Thyroid gland (tissue), 4 donors: ENCODE measurements at regions not wholly inside any gene's neighbourhood (a gene's known extent, or its start where the extent isn't known, plus 50 kb on each side); places are given as distances from the start of the nearest gene placed in this dataset.

Experiments used
- CTCF ChIP-seq, 6 experiments: fragments of 200-600 bp in 3 of 6; fragments of 450-650 bp in 3 of 6; sonication (generic) in 3 of 6; IDR thresholded peaks; one replicate each; pipeline ENCODE4 v1.5.1; 2016 to 2019; ENCODE audit warnings: antibody characterized with exemption in 6 of 6, mild to moderate bottlenecking in 2 of 6, inconsistent platforms in 1 of 6, moderate library complexity in 1 of 6
- POLR2A ChIP-seq, 2 donors: fragments of 450-650 bp; IDR thresholded peaks; one replicate each; pipeline ENCODE4 v1.6.1; 2017; ENCODE audit warnings: antibody characterized with exemption in 2 of 2, mild to moderate bottlenecking in 2 of 2, moderate library complexity in 1 of 2

- no peak for TF ChIP-seq POLR2A (IDR thresholded peaks at IDR 0.05)
- no peak for TF ChIP-seq CTCF (IDR thresholded peaks at IDR 0.05)
Measured at GRCh38 chr7:119685906-119686305, 587.1 kb upstream of the KCND2 start.
